ENCODE measurements at regions not wholly inside any gene's neighbourhood (a gene's known extent, or its start where the extent isn't known, plus 50 kb on each side); places are given as distances from the start of the nearest gene placed in this dataset.

DNA sequence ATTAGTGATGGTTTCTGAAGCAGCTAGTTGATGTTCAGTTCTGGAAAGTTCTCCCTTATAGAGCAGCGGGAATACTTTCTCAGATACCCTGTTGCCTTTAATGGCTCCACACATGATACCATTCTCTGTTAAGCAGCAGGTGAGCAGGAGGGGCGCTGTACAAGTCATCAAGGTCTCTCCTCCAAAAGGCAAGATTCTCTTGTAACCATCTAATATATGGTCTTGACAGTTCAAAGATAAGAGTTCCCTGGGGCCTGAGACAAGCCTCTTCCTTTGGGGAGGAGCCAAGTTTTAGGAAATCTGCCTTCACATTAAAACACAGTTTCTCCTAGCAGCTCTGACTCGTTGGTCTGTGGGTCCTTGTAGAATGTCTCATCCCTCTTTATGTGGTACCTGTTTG, 258.2 kb downstream of the QKI start:
- ATAC-seq (no peak), DNase-seq (no peak)
- intact Hi-C loops (cut with DNase I) = no loop called here
- Histone ChIP-seq H3K27ac (no peak overlapping the region), H3K9me3 (no peaks in the 10 kb centered on the region), H3K4me1 (no peaks in the 10 kb centered on the region), H3K4me3 (no peak overlapping the region), H3K27me3 (no peaks in the 10 kb centered on the region), H3K36me3 (no peaks in the 10 kb centered on the region)
- 50% methylated on average over 2 of the region's 3 CpGs for WGBS (ENCODE audit: insufficient coverage, low coverage, low lambda C conversion rate, missing lambda C conversion rate)
- no peak for TF ChIP-seq POLR2A (IDR thresholded peaks at IDR 0.05)
- TF ChIP-seq, protein P1, sequence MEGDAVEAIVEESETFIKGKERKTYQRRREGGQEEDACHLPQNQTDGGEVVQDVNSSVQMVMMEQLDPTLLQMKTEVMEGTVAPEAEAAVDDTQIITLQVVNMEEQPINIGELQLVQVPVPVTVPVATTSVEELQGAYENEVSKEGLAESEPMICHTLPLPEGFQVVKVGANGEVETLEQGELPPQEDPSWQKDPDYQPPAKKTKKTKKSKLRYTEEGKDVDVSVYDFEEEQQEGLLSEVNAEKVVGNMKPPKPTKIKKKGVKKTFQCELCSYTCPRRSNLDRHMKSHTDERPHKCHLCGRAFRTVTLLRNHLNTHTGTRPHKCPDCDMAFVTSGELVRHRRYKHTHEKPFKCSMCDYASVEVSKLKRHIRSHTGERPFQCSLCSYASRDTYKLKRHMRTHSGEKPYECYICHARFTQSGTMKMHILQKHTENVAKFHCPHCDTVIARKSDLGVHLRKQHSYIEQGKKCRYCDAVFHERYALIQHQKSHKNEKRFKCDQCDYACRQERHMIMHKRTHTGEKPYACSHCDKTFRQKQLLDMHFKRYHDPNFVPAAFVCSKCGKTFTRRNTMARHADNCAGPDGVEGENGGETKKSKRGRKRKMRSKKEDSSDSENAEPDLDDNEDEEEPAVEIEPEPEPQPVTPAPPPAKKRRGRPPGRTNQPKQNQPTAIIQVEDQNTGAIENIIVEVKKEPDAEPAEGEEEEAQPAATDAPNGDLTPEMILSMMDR (IDR thresholded peaks at IDR 0.05) = no peak

DNA sequence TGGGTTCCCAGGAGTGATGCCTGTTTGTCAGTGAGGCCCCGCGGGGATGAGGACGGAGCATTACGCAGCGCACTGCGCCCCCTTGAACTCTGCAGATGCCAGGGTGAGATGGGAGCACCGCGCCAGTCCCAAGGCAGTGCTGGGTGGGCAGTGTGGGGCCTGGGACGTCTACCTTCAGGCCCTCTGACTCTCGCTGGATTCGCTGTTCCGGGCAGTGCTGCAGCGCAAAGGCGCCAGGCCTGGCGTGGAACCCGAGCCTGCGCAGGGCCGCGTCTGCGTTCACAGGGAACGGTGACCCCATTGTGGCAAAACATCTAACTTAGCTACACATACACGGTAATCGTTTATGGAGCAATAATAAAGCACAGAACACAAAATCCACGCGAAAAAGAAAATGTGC, 257.3 kb downstream of the QKI start:
- H3K27ac ChIP-seq = no peak overlapping the region
- no peaks in the 10 kb centered on the region for H3K36me3 ChIP-seq
- H3K4me1 ChIP-seq = no peaks in the 10 kb centered on the region
- TF ChIP-seq, protein P1 (IDR thresholded peaks at IDR 0.05) = no peak
- TF ChIP-seq POLR2A (IDR thresholded peaks at IDR 0.05) = no peak
- no peaks in the 10 kb centered on the region for H3K9me3 ChIP-seq
- H3K4me3 ChIP-seq = no peak overlapping the region
- no peaks in the 10 kb centered on the region for H3K27me3 ChIP-seq
- ATAC-seq (peak in 1 of 4 donors; percentile 26), DNase-seq (no peak)
- intact Hi-C loops (cut with DNase I) = no loop called here
- WGBS (ENCODE audit: insufficient coverage, low coverage, low lambda C conversion rate, missing lambda C conversion rate) = 92% methylated on average over 17 of the region's 25 CpGs

DNA sequence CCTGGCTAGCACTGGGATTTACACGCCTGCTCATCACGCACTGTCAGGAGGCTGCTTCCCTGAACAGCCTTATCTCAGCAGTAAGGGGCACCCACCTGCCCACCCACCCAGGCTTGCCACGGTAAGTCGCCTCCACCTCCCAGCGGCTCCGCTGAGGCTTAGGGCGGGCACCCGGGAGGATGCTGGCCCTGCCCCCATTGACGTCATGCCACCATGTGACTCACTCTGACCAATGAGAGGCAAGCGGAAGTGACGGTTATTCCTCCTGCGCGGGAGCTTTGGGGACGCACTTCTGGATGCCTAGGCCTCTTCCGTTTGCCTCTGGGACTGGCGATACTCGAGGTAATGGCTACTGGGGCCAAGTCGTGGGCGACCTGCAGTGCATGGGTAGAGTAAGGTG, 256.8 kb downstream of the QKI start:
- no peaks in the 10 kb centered on the region for H3K36me3 ChIP-seq
- H3K9me3 ChIP-seq = no peaks in the 10 kb centered on the region
- ATAC-seq (no peak), DNase-seq (no peak)
- H3K27ac ChIP-seq = no peak overlapping the region
- no peak overlapping the region for H3K4me3 ChIP-seq
- no peaks in the 10 kb centered on the region for H3K27me3 ChIP-seq
- intact Hi-C loops (cut with DNase I) = no loop called here
- no peaks in the 10 kb centered on the region for H3K4me1 ChIP-seq
- WGBS (ENCODE audit: insufficient coverage, low coverage, low lambda C conversion rate, missing lambda C conversion rate) = no CpG with 5 or more reads among the region's 19 CpGs
- no peak for TF ChIP-seq POLR2A (IDR thresholded peaks at IDR 0.05)

DNA sequence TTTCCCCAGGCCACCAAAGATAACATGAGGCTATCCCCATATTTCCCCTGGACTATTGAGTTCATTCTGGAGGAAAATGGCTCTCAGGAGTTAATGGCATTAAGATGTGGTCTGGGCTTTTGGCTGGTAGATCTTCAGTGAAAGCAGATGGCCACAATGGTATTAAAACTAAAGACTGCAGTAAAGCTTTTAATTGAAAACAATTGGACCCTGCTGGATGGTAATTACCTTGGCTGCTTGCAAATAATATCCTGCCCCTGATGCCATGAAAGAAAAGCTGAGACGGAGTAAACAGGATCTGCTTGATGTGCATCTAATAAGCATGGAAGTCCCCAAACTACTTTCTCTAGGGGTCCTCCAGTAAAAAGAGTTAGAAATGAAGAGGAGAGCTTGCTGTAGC, 255.8 kb downstream of the QKI start:
- Histone ChIP-seq H3K9me3 (no peaks in the 10 kb centered on the region), H3K4me3 (no peak overlapping the region), H3K27ac (no peak overlapping the region), H3K27me3 (no peaks in the 10 kb centered on the region), H3K4me1 (no peaks in the 10 kb centered on the region), H3K36me3 (no peaks in the 10 kb centered on the region)
- DNase-seq (no peak), ATAC-seq (no peak)
- no peak for TF ChIP-seq POLR2A (IDR thresholded peaks at IDR 0.05)
- TF ChIP-seq, protein P1 (IDR thresholded peaks at IDR 0.05) = no peak
- 88% methylated on average over 1 of the region's 1 CpG for WGBS (ENCODE audit: insufficient coverage, low coverage, low lambda C conversion rate, missing lambda C conversion rate)
- intact Hi-C loops (cut with DNase I) = no loop called here

DNA sequence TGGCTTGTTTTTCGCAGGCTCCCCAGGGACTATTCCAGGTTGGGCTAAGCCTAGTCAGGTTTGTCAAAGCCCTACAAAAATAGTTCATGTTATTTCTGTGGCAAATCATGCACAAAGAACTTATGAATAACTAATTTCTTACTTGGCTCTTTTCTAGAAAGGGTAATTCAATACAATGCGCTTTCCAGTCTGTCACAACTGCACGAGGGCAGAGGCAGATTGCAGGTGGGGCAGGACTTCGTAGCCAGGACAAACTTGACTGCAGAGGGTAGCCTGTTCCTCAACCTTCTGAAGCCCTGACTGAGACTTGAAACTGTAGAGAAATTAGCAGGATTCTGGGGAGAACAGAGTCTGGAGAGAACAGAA, 253.5 kb downstream of the QKI start:
- TF ChIP-seq, protein P1 (IDR thresholded peaks at IDR 0.05) = no peak

More for the DNA sequence above, 253.5 kb downstream of the QKI start:
- no peak for DNase-seq
- no peak for ATAC-seq
- no peaks in the 10 kb centered on the region for H3K9me3 ChIP-seq
- WGBS (ENCODE audit: insufficient coverage, low coverage, low lambda C conversion rate, missing lambda C conversion rate) = 41% methylated on average over 4 of the region's 4 CpGs
- no peak overlapping the region for H3K4me3 ChIP-seq
- H3K27me3 ChIP-seq = no peaks in the 10 kb centered on the region
- H3K27ac ChIP-seq = no peak overlapping the region
- H3K4me1 ChIP-seq = no peaks in the 10 kb centered on the region
- intact Hi-C loops (cut with DNase I) = no loop called here
- no peaks in the 10 kb centered on the region for H3K36me3 ChIP-seq
